ENCODE measurements at regions not wholly inside any gene's neighbourhood (a gene's known extent, or its start where the extent isn't known, plus 50 kb on each side); places are given as distances from the start of the nearest gene placed in this dataset.

DNA sequence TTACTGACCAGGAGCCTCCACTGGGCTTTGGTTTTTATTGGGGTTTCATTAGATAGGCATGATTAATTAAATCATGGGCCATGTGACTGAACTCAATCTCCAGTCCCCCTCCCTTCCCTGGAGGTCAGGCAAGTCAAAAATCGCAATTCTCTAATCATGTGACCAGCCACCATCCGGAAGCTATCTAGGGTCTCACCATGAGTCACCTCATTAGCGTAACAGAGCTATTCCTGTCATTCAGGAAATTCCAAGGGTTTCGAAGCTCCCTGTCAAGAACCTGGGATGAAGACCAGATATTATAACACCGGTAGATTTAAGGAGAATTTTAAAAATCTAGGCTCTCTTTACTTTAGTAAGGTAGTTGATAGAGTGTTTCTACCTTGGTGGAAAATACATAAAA, 180.3 kb upstream of the TCF4 start:
- Histone ChIP-seq H3K56ac (ENCODE audit: insufficient read length, low read depth, low read length) (no peak overlapping the region), H3K27ac (ENCODE audit: insufficient read length, low read depth, low read length) (no peak overlapping the region), H3K9ac (ENCODE audit: extremely low read depth, insufficient read length, low read length) (no peak overlapping the region), H2BK20ac (ENCODE audit: low read depth, low read length, poor library complexity, severe bottlenecking) (no peak overlapping the region), H4K8ac (replicated peaks; ENCODE audit: insufficient read length, low read depth, low read length) (no peak overlapping the region), H4K5ac (ENCODE audit: insufficient read length, low read depth, low read length) (no peak overlapping the region), H3K14ac (ENCODE audit: insufficient read depth, low read length) (no peak overlapping the region), H3K27me3 (ENCODE audit: insufficient read depth, low read length) (no peaks in the 10 kb centered on the region), H2BK5ac (ENCODE audit: insufficient read length, low read length) (no peak overlapping the region), H3T11ph (ENCODE audit: low read length) (no peak overlapping the region), H3K4me1 (ENCODE audit: insufficient read depth, low read length) (peaks cover 12% of the 10 kb centered on the region; the same call in 1 of the 2 replicates), H3K18ac (ENCODE audit: insufficient read length, low read depth, low read length) (peak overlapping the region; percentile 17), H2AK5ac (ENCODE audit: insufficient read length, low read length) (no peak overlapping the region), H2BK120ac (ENCODE audit: low read depth, low read length, poor library complexity, severe bottlenecking) (no peak overlapping the region), H3K4me2 (ENCODE audit: insufficient read depth, insufficient read length, low read length) (peak overlapping the region; percentile 9), H3K23ac (ENCODE audit: insufficient read length, low read depth, low read length) (no peak overlapping the region), H2BK12ac (ENCODE audit: insufficient read length, low read depth, low read length) (peak overlapping the region; percentile 33), H3K79me1 (ENCODE audit: insufficient read depth, low read depth, low read length, poor library complexity, severe bottlenecking) (no peaks in the 10 kb centered on the region), H2BK15ac (ENCODE audit: low read depth, low read length) (no peak overlapping the region), H2AFZ (ENCODE audit: low read length) (peak overlapping the region; percentile 69), H4K91ac (ENCODE audit: insufficient read length, low read depth, low read length) (no peak overlapping the region), H3K23me2 (ENCODE audit: insufficient read length, low read depth, low read length, poor library complexity, severe bottlenecking) (no peaks in the 10 kb centered on the region), H3K4ac (ENCODE audit: low read depth, low read length) (no peak overlapping the region), H3K9me3 (ENCODE audit: control insufficient read depth, low read depth, low read length) (no peaks in the 10 kb centered on the region), H4K20me1 (ENCODE audit: control insufficient read depth, insufficient read depth, insufficient read length) (no peaks in the 10 kb centered on the region), H3K79me2 (ENCODE audit: insufficient read depth, low read length) (no peaks in the 10 kb centered on the region)
- H3K4me1 Mint-ChIP-seq = peaks cover 30 to 36% of the 10 kb centered on the region in 2 experiments
- peak overlapping the region in 1 of 2 experiments; percentile 15; a peak in 1 of 5 replicates for H3K4me3 Mint-ChIP-seq
- DNase-seq = peak; percentile 77
- H3K9me3 Mint-ChIP-seq = no peaks in the 10 kb centered on the region
- peaks cover 0 to 1% (median 0%) of the 10 kb centered on the region in 3 experiments; a peak in 1 of 7 replicates for H3K36me3 Mint-ChIP-seq (ENCODE audit: insufficient read depth in 1 of 3, low read depth in 3 of 3)
- no peaks in the 10 kb centered on the region for H3K27me3 Mint-ChIP-seq (ENCODE audit: low read depth)
- H3K27ac Mint-ChIP-seq = no peak overlapping the region
- TF ChIP-seq, protein P1, sequence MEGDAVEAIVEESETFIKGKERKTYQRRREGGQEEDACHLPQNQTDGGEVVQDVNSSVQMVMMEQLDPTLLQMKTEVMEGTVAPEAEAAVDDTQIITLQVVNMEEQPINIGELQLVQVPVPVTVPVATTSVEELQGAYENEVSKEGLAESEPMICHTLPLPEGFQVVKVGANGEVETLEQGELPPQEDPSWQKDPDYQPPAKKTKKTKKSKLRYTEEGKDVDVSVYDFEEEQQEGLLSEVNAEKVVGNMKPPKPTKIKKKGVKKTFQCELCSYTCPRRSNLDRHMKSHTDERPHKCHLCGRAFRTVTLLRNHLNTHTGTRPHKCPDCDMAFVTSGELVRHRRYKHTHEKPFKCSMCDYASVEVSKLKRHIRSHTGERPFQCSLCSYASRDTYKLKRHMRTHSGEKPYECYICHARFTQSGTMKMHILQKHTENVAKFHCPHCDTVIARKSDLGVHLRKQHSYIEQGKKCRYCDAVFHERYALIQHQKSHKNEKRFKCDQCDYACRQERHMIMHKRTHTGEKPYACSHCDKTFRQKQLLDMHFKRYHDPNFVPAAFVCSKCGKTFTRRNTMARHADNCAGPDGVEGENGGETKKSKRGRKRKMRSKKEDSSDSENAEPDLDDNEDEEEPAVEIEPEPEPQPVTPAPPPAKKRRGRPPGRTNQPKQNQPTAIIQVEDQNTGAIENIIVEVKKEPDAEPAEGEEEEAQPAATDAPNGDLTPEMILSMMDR (conservative IDR thresholded peaks at IDR 0.05) = no peak
- WGBS (ENCODE audit: extremely low coverage, insufficient read length, low lambda C conversion rate) = no CpG with 5 or more reads among the region's 5 CpGs
